ENCODE measurements at regions not wholly inside any gene's neighbourhood (a gene's known extent, or its start where the extent isn't known, plus 50 kb on each side); places are given as distances from the start of the nearest gene placed in this dataset.

GRCh38 chr21:28458446-28458845 lies 534.2 kb downstream of the LTN1 start:
- H3K79me2 ChIP-seq (ENCODE audit: insufficient read depth, low read length), result no peaks in the 10 kb centered on the region
- peaks cover 2% of the 10 kb centered on the region for H3K9me3 Mint-ChIP-seq (ENCODE audit: unreplicated experiment)
- FAIRE-seq (no peak), DNase-seq (ENCODE audit: low read depth) (no peak)
- H3K4me2 ChIP-seq (ENCODE audit: low read length), result no peak overlapping the region
- H3K27me3 Mint-ChIP-seq (ENCODE audit: low read depth, unreplicated experiment), result no peaks in the 10 kb centered on the region
- no peaks in the 10 kb centered on the region for H3K4me1 ChIP-seq (ENCODE audit: insufficient read depth, low read length)
- H3K27ac Mint-ChIP-seq (ENCODE audit: unreplicated experiment), result no peak overlapping the region
- H3K9me3 ChIP-seq (ENCODE audit: insufficient read depth, low read depth, low read length), result no peaks in the 10 kb centered on the region
- no peak overlapping the region for H3K4me3 ChIP-seq (ENCODE audit: insufficient read depth, low read depth, low read length)
- no peak overlapping the region for H3K9ac ChIP-seq (ENCODE audit: low read length)
- H3K27me3 ChIP-seq (ENCODE audit: insufficient read depth, low read length), result no peaks in the 10 kb centered on the region
- no peaks in the 10 kb centered on the region for H4K20me1 ChIP-seq (ENCODE audit: insufficient read depth, low read length)
- H3K27ac ChIP-seq (ENCODE audit: low read depth, low read length), result no peak overlapping the region
- H2AFZ ChIP-seq (ENCODE audit: low read depth, low read length), result no peak overlapping the region
- no peak for TF ChIP-seq EZH2 (IDR thresholded peaks at IDR 0.05; ENCODE audit: insufficient read depth, low read length)
- no peak for TF ChIP-seq CTCF (IDR thresholded peaks at IDR 0.05; ENCODE audit: insufficient read depth, low read depth, low read length)
- H3K36me3 ChIP-seq (ENCODE audit: insufficient read depth, low read length), result no peaks in the 10 kb centered on the region
- H3K4me3 Mint-ChIP-seq (ENCODE audit: unreplicated experiment), result no peak overlapping the region
- H3K4me1 Mint-ChIP-seq (ENCODE audit: low read depth, unreplicated experiment), result no peaks in the 10 kb centered on the region
- no peaks in the 10 kb centered on the region for H3K36me3 Mint-ChIP-seq (ENCODE audit: low read depth, unreplicated experiment)

GRCh38 chr21:28455253-28455600 lies 537.5 kb downstream of the LTN1 start:
- no peaks in the 10 kb centered on the region for H3K27me3 ChIP-seq (ENCODE audit: insufficient read depth, low read length)
- FAIRE-seq (peak; percentile 82), DNase-seq (ENCODE audit: low read depth) (peak; percentile 48)
- peak overlapping the region; percentile 19 for H2AFZ ChIP-seq (ENCODE audit: low read depth, low read length)
- H3K9me3 ChIP-seq (ENCODE audit: insufficient read depth, low read depth, low read length), result no peaks in the 10 kb centered on the region
- H3K4me2 ChIP-seq (ENCODE audit: low read length), result peak overlapping the region; percentile 43
- H3K4me3 ChIP-seq (ENCODE audit: insufficient read depth, low read depth, low read length), result no peak overlapping the region
- no peak overlapping the region for H3K27ac Mint-ChIP-seq (ENCODE audit: unreplicated experiment)
- peak overlapping the region; percentile 17 for H3K27ac ChIP-seq (ENCODE audit: low read depth, low read length)
- H3K9me3 Mint-ChIP-seq (ENCODE audit: unreplicated experiment), result peaks cover 2% of the 10 kb centered on the region
- TF ChIP-seq CTCF (IDR thresholded peaks at IDR 0.05; ENCODE audit: insufficient read depth, low read depth, low read length) (no peak), EZH2 (IDR thresholded peaks at IDR 0.05; ENCODE audit: insufficient read depth, low read length) (no peak)
- no peaks in the 10 kb centered on the region for H4K20me1 ChIP-seq (ENCODE audit: insufficient read depth, low read length)
- H3K36me3 Mint-ChIP-seq (ENCODE audit: low read depth, unreplicated experiment), result no peaks in the 10 kb centered on the region
- H3K4me3 Mint-ChIP-seq (ENCODE audit: unreplicated experiment), result no peak overlapping the region
- no peak overlapping the region for H3K9ac ChIP-seq (ENCODE audit: low read length)
- no peaks in the 10 kb centered on the region for H3K27me3 Mint-ChIP-seq (ENCODE audit: low read depth, unreplicated experiment)
- no peaks in the 10 kb centered on the region for H3K4me1 Mint-ChIP-seq (ENCODE audit: low read depth, unreplicated experiment)
- no peaks in the 10 kb centered on the region for H3K36me3 ChIP-seq (ENCODE audit: insufficient read depth, low read length)
- H3K79me2 ChIP-seq (ENCODE audit: insufficient read depth, low read length), result no peaks in the 10 kb centered on the region
- H3K4me1 ChIP-seq (ENCODE audit: insufficient read depth, low read length), result no peaks in the 10 kb centered on the region

GRCh38 chr21:28454564-28455252 lies 538.0 kb downstream of the LTN1 start:
- Histone ChIP-seq H3K79me2 (ENCODE audit: insufficient read depth, low read length) (no peaks in the 10 kb centered on the region), H3K9ac (ENCODE audit: low read length) (no peak overlapping the region)

More at GRCh38 chr21:28454564-28455252, 538.0 kb downstream of the LTN1 start:
- Histone ChIP-seq H3K27ac (ENCODE audit: low read depth, low read length) (peak overlapping the region; percentile 17), H3K4me3 (ENCODE audit: insufficient read depth, low read depth, low read length) (no peak overlapping the region), H4K20me1 (ENCODE audit: insufficient read depth, low read length) (no peaks in the 10 kb centered on the region), H3K4me2 (ENCODE audit: low read length) (peak overlapping the region; percentile 43), H2AFZ (ENCODE audit: low read depth, low read length) (peak overlapping the region; percentile 19), H3K9me3 (ENCODE audit: insufficient read depth, low read depth, low read length) (no peaks in the 10 kb centered on the region), H3K4me1 (ENCODE audit: insufficient read depth, low read length) (no peaks in the 10 kb centered on the region), H3K36me3 (ENCODE audit: insufficient read depth, low read length) (no peaks in the 10 kb centered on the region), H3K27me3 (ENCODE audit: insufficient read depth, low read length) (no peaks in the 10 kb centered on the region)
- Mint-ChIP-seq H3K4me3 (ENCODE audit: unreplicated experiment) (no peak overlapping the region), H3K36me3 (ENCODE audit: low read depth, unreplicated experiment) (no peaks in the 10 kb centered on the region), H3K27ac (ENCODE audit: unreplicated experiment) (no peak overlapping the region), H3K27me3 (ENCODE audit: low read depth, unreplicated experiment) (no peaks in the 10 kb centered on the region), H3K9me3 (ENCODE audit: unreplicated experiment) (peaks cover 2% of the 10 kb centered on the region), H3K4me1 (ENCODE audit: low read depth, unreplicated experiment) (no peaks in the 10 kb centered on the region)
- DNase-seq (ENCODE audit: low read depth) (peak; percentile 27), FAIRE-seq (no peak)
- TF ChIP-seq EZH2 (IDR thresholded peaks at IDR 0.05; ENCODE audit: insufficient read depth, low read length) (no peak), CTCF (IDR thresholded peaks at IDR 0.05; ENCODE audit: insufficient read depth, low read depth, low read length) (no peak)
